ENCODE measurements at regions not wholly inside any gene's neighbourhood (a gene's known extent, or its start where the extent isn't known, plus 50 kb on each side); places are given as distances from the start of the nearest gene placed in this dataset.
A peak's percentile ranks its signal among the peaks of the same experiment; 100 is the strongest.

DNA sequence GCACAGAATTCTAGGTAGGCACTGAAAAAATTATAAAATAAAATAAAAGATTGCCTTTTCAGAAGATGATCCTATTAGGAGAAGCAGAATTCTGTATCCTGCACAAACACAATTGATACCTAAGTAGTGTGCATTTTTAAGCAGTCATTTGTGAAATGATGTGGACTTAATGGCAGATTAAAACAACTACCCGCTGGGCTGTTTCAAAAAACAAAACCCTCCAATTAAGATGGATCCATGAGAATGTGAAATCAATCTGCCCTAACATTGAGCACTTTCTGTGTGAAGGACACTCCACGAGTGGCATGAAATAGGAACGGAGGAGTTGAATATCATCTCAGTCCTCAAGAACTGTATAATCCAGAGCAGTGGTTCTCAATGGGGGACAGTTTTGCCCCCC, 1012.8 kb upstream of the EEF2KMT start:
- no peak for TF ChIP-seq EZH2 (IDR thresholded peaks at IDR 0.05; ENCODE audit: low read length, missing control alignments)
- TF ChIP-seq CTCF (conservative IDR thresholded peaks at IDR 0.05 in 1 of 2, IDR thresholded peaks at IDR 0.05 in 1 of 2; ENCODE audit: low read depth in 1 of 2, low read length in 2 of 2), result no peak
- Histone ChIP-seq H3K36me3 (ENCODE audit: control insufficient read depth, insufficient read depth, low read length) (no peaks in the 10 kb centered on the region), H3K4me1 (ENCODE audit: control insufficient read depth, extremely low read depth, insufficient read depth, low read length) (no peaks in the 10 kb centered on the region), H3K79me2 (ENCODE audit: control insufficient read depth, insufficient read depth, low read length) (no peaks in the 10 kb centered on the region), H2AFZ (ENCODE audit: low read length) (no peak overlapping the region), H3K27me3 (ENCODE audit: control insufficient read depth, insufficient read depth, low read length) (no peaks in the 10 kb centered on the region), H4K20me1 (ENCODE audit: control insufficient read depth, extremely low read depth, insufficient read depth, low read length) (no peaks in the 10 kb centered on the region), H3K9me3 (ENCODE audit: control insufficient read depth, insufficient read depth, low read depth, low read length) (no peaks in the 10 kb centered on the region), H3K4me3 (replicated peaks in 1 of 4; ENCODE audit: control extremely low read depth in 1 of 4, insufficient read depth in 1 of 4, low read depth in 3 of 4, low read length in 4 of 4) (no peak overlapping the region), H3K9ac (ENCODE audit: insufficient read depth, low read length) (no peak overlapping the region), H3K4me2 (ENCODE audit: extremely low read depth, insufficient read depth, low read length) (no peak overlapping the region), H3K27ac (ENCODE audit: insufficient read depth, low read length) (no peak overlapping the region)
- no peak for DNase-seq (ENCODE audit: low read depth in 2 of 2)

GRCh38 chr16:6106061-6106460, 1008.5 kb upstream of the EEF2KMT start:
- TF ChIP-seq CTCF (conservative IDR thresholded peaks at IDR 0.05 in 1 of 2, IDR thresholded peaks at IDR 0.05 in 1 of 2; ENCODE audit: low read depth in 1 of 2, low read length in 2 of 2) (no peak), EZH2 (IDR thresholded peaks at IDR 0.05; ENCODE audit: low read length, missing control alignments) (no peak)
- Histone ChIP-seq H3K4me1 (ENCODE audit: control insufficient read depth, extremely low read depth, insufficient read depth, low read length) (no peaks in the 10 kb centered on the region), H3K27ac (ENCODE audit: insufficient read depth, low read length) (no peak overlapping the region), H3K36me3 (ENCODE audit: control insufficient read depth, insufficient read depth, low read length) (no peaks in the 10 kb centered on the region), H3K27me3 (ENCODE audit: control insufficient read depth, insufficient read depth, low read length) (no peaks in the 10 kb centered on the region), H3K4me2 (ENCODE audit: extremely low read depth, insufficient read depth, low read length) (no peak overlapping the region), H3K9me3 (ENCODE audit: control insufficient read depth, insufficient read depth, low read depth, low read length) (no peaks in the 10 kb centered on the region), H2AFZ (ENCODE audit: low read length) (no peak overlapping the region), H3K9ac (ENCODE audit: insufficient read depth, low read length) (no peak overlapping the region), H3K4me3 (replicated peaks in 1 of 4; ENCODE audit: control extremely low read depth in 1 of 4, insufficient read depth in 1 of 4, low read depth in 3 of 4, low read length in 4 of 4) (no peak overlapping the region), H3K79me2 (ENCODE audit: control insufficient read depth, insufficient read depth, low read length) (no peaks in the 10 kb centered on the region), H4K20me1 (ENCODE audit: control insufficient read depth, extremely low read depth, insufficient read depth, low read length) (no peaks in the 10 kb centered on the region)
- no peak for DNase-seq (ENCODE audit: low read depth in 2 of 2)

DNA sequence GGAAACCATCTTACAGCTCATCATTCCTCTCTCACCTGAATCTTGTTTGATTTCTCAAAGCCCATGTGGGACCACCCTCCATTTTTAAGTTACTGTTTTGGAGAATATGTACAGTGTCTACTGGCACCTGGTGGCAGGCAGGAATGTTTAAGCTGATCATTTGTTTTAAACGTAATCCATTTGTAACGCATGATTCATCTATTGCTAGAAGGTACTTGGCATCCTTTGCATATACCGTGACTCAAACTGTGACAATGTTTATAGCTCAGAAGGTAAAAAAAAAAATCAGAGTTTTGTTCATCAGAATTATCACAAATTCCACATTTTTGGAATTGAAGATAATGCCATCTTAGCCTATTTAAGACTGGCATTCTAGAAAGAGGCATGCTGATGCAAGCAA, 1007.5 kb upstream of the EEF2KMT start:
- peak in 1 of 2 donors; percentile 76 for DNase-seq (ENCODE audit: low read depth in 2 of 2)
- no peaks in the 10 kb centered on the region for H3K27me3 ChIP-seq (ENCODE audit: control insufficient read depth, insufficient read depth, low read length)
- no peak overlapping the region for H3K27ac ChIP-seq (ENCODE audit: insufficient read depth, low read length)
- no peak overlapping the region for H2AFZ ChIP-seq (ENCODE audit: low read length)
- H3K36me3 ChIP-seq (ENCODE audit: control insufficient read depth, insufficient read depth, low read length), result no peaks in the 10 kb centered on the region
- no peak overlapping the region for H3K4me2 ChIP-seq (ENCODE audit: extremely low read depth, insufficient read depth, low read length)
- no peak overlapping the region for H3K9ac ChIP-seq (ENCODE audit: insufficient read depth, low read length)
- no peaks in the 10 kb centered on the region for H3K4me1 ChIP-seq (ENCODE audit: control insufficient read depth, extremely low read depth, insufficient read depth, low read length)
- H3K4me3 ChIP-seq (replicated peaks in 1 of 4; ENCODE audit: control extremely low read depth in 1 of 4, insufficient read depth in 1 of 4, low read depth in 3 of 4, low read length in 4 of 4), result no peak overlapping the region
- TF ChIP-seq EZH2 (IDR thresholded peaks at IDR 0.05; ENCODE audit: low read length, missing control alignments), result no peak
- TF ChIP-seq CTCF (conservative IDR thresholded peaks at IDR 0.05 in 1 of 2, IDR thresholded peaks at IDR 0.05 in 1 of 2; ENCODE audit: low read depth in 1 of 2, low read length in 2 of 2), result no peak
- no peaks in the 10 kb centered on the region for H3K79me2 ChIP-seq (ENCODE audit: control insufficient read depth, insufficient read depth, low read length)
- no peaks in the 10 kb centered on the region for H4K20me1 ChIP-seq (ENCODE audit: control insufficient read depth, extremely low read depth, insufficient read depth, low read length)
- H3K9me3 ChIP-seq (ENCODE audit: control insufficient read depth, insufficient read depth, low read depth, low read length), result no peaks in the 10 kb centered on the region

Data from fibroblast of lung (primary cell).